T-helper 1 cell treated with Interleukin-12 subunit alpha and Interleukin-12 subunit beta and Interleukin-4 antibody, amounts not matched to agents 30 ng/mL and 1 ng/mL, for 36 hours (primary cell): ENCODE measurements at regions not wholly inside any gene's neighbourhood (a gene's known extent, or its start where the extent isn't known, plus 50 kb on each side); places are given as distances from the start of the nearest gene placed in this dataset.
"Not testable (repeated sequence)": the region's sequence is repeated elsewhere in the genome, so short reads cannot be mapped to it uniquely, and the experiment has no call there.

Source experiments
- intact Hi-C: fragments of 100-400 bp; cut with micrococcal nuclease; formaldehyde crosslinking; loops from one replicate; pipeline ENCODE4 v1.15.1; 2024

DNA sequence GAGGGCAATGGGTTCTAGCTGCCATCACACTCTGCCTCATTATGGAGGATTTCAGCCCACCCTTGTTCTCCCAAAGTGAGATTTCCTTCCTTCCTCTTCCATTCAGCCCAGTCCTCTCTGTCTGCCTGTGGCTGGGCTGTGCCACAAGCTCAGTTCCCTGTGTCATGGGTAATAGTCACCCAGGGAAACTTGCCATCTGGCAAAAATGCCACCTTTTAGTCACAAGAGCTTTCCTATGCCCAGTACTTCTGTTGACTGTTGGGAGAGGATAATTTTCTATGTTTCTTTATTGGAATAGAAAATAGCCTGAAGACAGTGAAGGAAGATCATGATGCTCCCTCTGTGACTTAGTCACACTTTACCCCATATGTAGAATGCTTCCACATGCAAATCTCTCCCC is 71.4 kb downstream of the TLR4 start:
- intact Hi-C loops: no loop called here

- intact Hi-C loops: no loop called here
These were observed 73.6 kb downstream of the TLR4 start for GRCh38 chr9:117777823-117778222.

GRCh38 chr9:117779760-117780159 is 75.6 kb downstream of the TLR4 start:
- intact Hi-C loops: loop anchor here (5.0 kb wide), 2 partner anchors 553 to 1092 kb away; partner anchors contain the start of gene TRIM32

DNA sequence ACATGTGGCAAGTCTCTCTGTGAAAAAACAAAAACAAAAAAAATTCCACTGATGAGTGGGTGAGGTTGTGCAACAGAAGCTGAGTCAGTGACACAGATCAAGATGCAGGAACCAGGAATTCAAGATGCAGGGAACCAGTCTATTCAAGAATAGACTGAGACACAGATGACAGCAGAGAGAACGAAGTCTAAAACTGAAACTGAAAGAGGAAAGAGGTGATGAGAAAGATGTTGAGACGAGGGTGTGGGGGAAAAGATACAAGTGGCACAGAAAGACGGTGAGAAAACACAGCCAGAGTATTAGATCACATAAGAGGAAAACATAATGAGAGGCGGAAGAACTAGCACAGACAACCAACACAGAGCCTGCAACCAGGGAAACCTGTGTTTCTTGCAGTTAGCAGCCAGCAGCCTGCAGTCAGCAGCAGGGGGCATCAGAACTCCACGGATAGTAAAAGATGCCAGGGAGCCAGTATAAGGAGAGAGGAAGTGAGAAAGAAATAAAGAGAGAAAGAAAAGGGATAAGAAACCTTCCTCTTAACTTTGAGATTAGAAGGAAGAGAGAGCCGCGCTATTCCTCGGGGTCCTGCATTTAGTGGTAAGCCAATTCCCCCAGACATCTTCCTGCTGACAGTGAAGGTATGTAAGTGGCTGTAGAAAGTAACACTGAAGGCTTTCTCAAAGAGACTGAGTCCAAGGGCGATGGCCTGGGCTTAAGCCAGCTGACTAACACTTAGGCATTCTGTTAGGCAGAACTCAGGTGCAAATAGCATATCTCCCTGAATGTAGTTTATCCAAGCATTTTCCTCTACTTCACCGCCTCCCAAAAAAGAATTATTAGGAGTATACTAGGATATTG is 79.0 kb downstream of the TLR4 start:
- intact Hi-C loops: loop anchor here (1.0 to 5.0 kb wide), 7 partner anchors 43 to 1582 kb away; partner anchors contain the start of gene TRIM32

GRCh38 chr9:117783828-117784227 is 79.6 kb downstream of the TLR4 start:
- intact Hi-C loops: loop anchor here (1.0 to 5.0 kb wide), 7 partner anchors 42 to 1581 kb away; partner anchors contain the start of gene TRIM32

DNA sequence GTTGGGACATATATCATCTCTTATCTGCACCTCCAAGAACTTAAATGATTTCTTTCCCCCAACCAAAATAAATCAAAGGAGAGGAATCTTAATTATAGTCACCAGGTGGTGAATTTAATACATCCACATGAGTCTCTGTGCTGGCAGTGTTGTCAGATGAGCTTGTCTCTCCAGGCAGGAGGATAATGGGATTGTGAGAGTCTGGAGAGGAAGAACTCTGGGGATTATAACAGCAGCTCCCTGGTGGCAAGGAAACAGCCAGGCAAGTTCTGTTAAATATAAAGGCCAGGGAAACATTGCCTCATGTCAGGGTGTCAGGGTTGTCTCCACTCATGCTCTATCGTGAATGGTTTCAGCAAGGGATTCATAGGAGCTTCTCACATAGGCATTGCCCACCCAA is 80.8 kb downstream of the TLR4 start:
- intact Hi-C loops: loop anchor here (5.0 kb wide), 2 partner anchors 547 to 1098 kb away; partner anchors contain the start of gene TRIM32

DNA sequence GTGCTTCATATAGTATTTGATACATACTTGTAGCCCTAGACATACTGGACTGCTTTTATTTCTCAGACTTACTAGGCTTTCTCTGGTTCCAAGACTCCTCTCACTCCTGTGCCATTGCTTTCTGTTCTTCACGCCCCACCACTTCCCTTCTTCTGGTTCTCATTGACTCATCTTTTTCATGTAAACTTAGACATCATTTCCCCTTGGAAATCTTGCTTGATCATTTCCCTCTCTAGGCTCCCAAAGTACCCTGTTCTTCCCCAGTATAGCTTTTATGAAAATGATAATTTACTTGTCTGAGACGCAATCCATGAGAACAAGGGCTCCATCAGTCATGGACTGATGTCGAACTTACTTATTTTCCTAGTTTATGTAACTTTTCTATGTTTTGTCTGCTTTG is 83.5 kb downstream of the TLR4 start:
- intact Hi-C loops: no loop called here

GRCh38 chr9:117795271-117795670 is 91.1 kb downstream of the TLR4 start:
- intact Hi-C loops: no loop called here

DNA sequence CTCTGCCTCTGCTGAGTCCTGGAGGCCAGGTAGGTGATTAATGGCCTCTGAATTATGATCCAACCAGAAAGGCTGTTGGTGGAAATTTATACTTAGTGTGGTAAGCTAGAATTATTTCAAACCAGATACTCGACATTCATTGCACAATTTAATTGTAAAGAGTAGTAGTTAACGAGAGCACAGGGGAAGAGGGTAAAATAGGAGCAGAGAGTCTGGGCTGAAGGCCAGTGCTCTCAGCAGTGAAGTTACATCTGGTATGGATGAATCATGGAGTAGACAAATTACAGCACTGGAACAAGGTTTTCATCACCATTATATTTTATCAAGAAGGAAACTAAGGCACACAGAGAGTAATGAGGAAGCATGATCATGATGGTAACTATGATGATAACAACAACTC is 92.5 kb downstream of the TLR4 start:
- intact Hi-C loops: no loop called here

DNA sequence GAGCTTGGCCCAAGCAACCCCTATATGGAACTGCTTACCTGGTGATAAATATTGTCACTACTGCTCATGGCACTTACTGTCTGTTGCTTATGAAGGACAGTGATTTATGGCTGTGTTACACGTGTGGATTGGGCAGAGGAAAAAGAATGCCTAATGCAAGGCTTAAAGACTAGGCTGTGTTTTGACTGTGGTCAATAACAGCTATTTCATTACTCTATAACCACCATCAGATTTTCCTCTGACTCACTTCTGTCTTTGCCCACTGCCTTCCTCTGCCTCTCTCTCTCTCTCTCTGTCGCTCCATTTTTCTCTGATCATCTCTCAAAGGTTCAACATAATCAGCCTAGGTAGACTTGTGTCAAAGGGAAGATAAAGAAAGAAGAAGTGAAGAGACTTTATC is 96.2 kb downstream of the TLR4 start:
- intact Hi-C loops: no loop called here

DNA sequence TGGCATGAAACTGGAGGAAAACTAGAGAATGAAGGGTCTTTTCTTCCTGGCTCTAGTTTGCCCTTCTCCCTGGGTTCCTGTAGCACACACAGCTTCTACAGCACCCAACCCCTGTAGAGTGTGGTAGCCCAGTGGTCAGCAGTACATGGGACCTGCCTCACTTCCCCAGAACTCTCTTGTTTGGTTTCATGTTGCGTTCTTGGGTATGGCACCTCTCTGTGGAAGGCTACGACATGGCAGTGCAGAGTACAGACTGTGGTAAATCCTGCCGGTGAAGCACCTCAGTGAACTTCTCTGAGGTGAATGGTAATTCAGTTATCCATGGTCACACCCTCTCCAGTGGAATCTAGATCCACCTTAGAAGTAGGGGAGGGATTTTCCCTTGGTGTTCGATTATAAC is 105.5 kb downstream of the TLR4 start:
- intact Hi-C loops: no loop called here

- intact Hi-C loops: loop anchor here (1.0 kb wide), 1 partner anchor 11 kb away; no protein-coding TSS in a partner anchor
These were observed 111.1 kb downstream of the TLR4 start for GRCh38 chr9:117815315-117815714.

DNA sequence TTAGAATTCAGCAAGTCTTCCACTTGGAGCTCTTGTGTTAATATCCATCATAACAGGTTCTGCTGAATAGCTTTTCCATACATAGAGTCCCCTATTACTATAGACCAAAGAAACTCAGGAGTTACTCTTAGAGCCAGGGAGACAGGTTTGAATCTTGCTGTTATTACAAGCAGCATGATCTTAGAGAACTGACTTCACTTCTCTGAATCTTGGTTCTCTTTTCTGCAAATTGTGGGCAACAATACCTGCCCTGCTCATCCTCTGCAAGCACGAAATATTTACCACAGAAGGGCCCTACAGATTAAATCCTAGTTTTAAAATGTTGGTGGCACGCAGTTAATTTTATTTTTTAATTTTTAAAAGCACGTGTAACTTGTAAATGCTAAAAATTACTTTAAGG is 111.7 kb downstream of the TLR4 start:
- intact Hi-C loops: loop anchor here (1.0 kb wide), 1 partner anchor 10 kb away; no protein-coding TSS in a partner anchor

- intact Hi-C loops: no loop called here
These were observed 117.8 kb downstream of the TLR4 start for GRCh38 chr9:117821954-117822353.

- intact Hi-C loops: no loop called here
These were observed 119.4 kb downstream of the TLR4 start for GRCh38 chr9:117823576-117823975.

DNA sequence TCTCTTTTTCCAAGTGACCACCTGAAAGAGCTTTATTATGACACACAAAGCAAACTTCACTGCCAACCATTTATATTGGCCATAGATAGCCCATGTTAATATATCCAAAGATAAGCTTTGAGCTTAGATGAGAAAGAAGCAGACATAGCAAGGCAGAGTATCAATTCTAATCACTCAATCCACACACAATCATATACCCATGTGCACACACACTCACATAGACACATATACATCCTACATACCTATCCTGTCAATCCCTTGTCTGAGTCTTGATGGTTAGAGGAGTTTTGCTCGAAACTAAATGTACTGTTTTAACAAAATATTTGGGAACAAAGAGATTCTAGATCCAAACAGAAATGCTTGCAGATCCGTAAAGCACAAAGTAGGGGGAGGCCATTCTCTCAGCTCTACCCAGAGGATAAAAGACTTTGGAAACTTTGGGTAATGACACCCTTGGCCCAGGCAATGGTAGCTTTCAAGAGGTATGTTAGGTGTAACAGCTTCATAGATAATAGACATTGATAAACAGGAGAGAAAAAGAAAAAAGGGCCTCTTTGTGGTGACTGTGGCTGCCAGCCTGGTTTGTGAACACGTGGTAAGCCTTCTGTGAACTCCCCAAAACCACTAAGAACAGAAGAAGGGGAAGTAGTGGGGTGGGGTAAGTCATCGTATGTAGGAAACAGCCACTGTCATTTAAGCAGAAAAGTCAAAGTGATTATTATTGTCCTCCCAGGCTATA is 121.6 kb downstream of the TLR4 start:
- intact Hi-C loops: loop anchor here (1.0 kb wide), 2 partner anchors 10 to 42 kb away; no protein-coding TSS in a partner anchor

GRCh38 chr9:117826837-117827236 is 122.6 kb downstream of the TLR4 start:
- intact Hi-C loops: loop anchor here (1.0 kb wide), 2 partner anchors 12 to 44 kb away; no protein-coding TSS in a partner anchor

DNA sequence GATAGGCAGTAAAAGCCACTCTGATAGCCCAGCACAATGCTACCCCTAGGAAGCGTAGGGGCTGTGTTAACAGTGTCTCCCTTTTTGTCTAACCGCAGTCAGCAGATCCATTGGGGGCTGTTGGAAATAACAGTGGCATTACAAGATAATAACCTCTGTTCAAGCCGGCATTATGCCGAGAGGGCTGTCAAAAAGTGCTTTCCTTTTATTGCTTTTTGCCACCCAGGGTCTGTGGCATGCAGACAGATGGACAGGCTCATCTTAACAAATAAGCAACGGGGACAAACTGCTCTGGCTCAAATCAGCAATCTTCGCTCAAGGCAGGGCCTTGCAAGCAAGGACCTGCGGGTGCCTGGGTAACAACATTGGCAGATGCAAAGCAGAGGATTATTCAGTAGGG is 123.3 kb downstream of the TLR4 start:
- intact Hi-C loops: no loop called here

- intact Hi-C loops: no loop called here
These were observed 124.3 kb downstream of the TLR4 start for GRCh38 chr9:117828466-117828865.

GRCh38 chr9:117835798-117836197 is 131.6 kb downstream of the TLR4 start:
- intact Hi-C loops: no loop called here

DNA sequence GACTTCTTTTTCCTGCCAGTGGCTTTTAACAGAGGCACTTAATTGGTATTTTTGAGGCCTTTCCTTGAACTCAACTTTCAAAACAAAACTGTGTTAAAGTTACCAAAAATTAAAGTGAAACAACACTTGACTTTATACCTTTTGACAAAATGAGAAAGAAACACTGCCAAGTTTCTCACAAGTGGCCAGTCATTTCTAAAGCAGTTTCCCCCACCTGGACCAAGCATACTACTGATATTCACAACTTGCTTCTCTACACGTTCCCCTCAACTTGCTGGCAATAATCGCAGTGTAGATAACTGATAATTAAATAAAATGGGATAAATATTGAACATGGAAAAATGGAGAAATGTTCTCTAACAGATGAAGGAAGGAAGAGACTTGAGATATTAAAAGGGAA is 135.7 kb downstream of the TLR4 start:
- intact Hi-C loops: no loop called here

DNA sequence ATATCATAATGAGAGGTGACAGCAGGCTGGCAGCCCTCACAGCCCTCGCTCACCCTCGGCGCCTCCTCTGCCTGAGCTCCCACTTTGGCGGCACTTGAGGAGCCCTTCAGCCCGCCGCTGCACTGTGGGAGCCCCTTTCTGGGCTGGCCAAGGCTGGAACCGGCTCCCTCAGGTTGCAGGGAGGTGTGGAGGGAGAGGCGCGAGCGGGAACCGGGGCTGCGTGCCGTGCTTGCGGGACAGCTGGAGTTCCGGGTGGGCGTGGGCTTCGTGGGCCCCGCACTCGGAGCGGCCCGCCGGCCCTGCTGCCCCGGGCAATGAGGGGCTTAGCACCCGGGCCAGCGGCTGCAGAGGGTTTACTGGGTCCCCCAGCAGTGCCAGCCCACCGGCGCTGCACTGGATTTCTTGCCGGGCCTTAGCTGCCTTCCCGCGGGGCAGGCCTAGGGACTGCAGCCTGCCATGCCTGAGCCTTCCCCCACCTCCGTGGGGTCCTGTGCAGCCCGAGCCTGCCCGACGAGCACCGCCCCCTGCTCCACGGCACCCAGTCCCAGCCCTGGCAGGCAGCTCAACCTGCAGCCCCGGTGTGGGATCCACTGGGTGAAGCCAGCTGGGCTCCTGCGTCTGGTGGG is 147.7 kb downstream of the TLR4 start:
- intact Hi-C loops: not testable (repeated sequence)
